ENCODE measurements at regions not wholly inside any gene's neighbourhood (a gene's known extent, or its start where the extent isn't known, plus 50 kb on each side); places are given as distances from the start of the nearest gene placed in this dataset.
"Not testable (repeated sequence)": the region's sequence is repeated elsewhere in the genome, so short reads cannot be mapped to it uniquely, and the experiment has no call there.

DNA sequence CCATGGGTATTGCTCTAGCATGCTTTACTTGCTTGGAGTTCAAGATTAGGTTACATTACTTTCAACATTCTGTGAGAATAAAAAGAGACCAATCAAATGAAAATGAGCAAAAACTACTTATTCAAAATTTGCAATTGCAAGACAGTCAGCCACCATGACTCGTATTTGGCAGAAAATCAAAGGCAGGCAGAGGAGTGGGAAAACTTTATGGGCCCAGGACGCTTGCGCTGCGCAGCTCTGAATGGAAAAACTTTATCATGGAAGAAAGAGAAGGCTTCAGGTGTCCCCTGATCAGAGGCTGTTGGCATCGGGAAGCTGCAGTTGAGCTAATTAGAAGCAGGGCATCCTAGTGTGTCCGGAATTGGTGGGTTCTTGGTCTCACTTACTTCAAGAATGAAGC lies 250.6 kb downstream of the USP46 start:
- no peak for DNase-seq
- TF ChIP-seq, protein P1, sequence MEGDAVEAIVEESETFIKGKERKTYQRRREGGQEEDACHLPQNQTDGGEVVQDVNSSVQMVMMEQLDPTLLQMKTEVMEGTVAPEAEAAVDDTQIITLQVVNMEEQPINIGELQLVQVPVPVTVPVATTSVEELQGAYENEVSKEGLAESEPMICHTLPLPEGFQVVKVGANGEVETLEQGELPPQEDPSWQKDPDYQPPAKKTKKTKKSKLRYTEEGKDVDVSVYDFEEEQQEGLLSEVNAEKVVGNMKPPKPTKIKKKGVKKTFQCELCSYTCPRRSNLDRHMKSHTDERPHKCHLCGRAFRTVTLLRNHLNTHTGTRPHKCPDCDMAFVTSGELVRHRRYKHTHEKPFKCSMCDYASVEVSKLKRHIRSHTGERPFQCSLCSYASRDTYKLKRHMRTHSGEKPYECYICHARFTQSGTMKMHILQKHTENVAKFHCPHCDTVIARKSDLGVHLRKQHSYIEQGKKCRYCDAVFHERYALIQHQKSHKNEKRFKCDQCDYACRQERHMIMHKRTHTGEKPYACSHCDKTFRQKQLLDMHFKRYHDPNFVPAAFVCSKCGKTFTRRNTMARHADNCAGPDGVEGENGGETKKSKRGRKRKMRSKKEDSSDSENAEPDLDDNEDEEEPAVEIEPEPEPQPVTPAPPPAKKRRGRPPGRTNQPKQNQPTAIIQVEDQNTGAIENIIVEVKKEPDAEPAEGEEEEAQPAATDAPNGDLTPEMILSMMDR (IDR thresholded peaks at IDR 0.05; ENCODE audit: borderline replicate concordance): no peak
- H3K36me3 ChIP-seq: no peaks in the 10 kb centered on the region
- intact Hi-C loops (cut with micrococcal nuclease): no loop called here
- no peaks in the 10 kb centered on the region for H3K27me3 ChIP-seq (ENCODE audit: low read depth)
- peaks cover 9% of the 10 kb centered on the region for H3K4me1 ChIP-seq
- no peak overlapping the region for H3K4me3 ChIP-seq
- H3K27ac ChIP-seq (replicated peaks): no peak overlapping the region
- H3K9me3 ChIP-seq (replicated peaks): peaks cover 5% of the 10 kb centered on the region

DNA sequence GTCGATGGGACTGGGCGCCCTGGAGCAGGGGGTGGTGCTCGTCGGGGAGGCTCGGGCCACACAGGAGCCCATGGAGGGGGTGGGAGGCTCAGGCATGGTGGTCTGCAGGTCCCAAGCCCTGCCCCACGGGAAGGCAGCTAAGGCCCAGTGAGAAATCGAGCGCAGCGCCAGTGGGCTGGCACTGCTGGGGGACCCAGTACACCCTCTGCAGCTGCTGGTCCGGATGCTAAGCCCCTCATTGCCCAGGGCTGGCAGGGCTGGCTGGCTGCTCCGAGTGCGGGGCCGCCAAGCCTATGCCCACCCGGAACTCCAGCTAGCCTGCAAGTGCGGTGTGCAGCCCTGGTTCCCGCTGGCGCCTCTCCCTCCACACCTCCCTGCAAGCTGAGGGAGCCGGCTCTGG lies 249.3 kb downstream of the USP46 start:
- H3K36me3 ChIP-seq; H3K4me1 ChIP-seq; intact Hi-C loops (cut with micrococcal nuclease); H3K9me3 ChIP-seq (replicated peaks); H3K27me3 ChIP-seq (ENCODE audit: low read depth); DNase-seq; H3K4me3 ChIP-seq; H3K27ac ChIP-seq (replicated peaks): not testable (repeated sequence)

DNA sequence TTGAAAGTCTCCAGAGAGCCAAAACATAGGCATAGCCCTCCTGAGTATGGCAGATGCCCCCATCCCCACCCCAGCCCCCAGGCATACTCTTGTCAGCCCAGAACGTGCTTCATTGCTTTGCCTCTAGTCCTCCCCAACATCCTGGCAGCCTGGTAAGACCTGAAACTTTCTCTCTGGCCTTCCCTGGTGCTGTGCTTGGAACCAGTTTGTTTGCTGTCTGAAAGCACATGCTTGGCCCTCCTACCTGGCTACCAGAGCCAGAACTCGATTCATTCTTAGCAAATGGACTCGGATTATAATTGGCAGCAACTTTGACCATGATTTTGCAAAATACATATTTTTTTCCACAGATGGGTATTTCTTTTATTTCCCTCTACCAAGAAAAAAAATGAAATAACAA lies 248.1 kb downstream of the USP46 start:
- TF ChIP-seq, protein P1 (IDR thresholded peaks at IDR 0.05; ENCODE audit: borderline replicate concordance): no peak
- DNase-seq: no peak
- H3K4me1 ChIP-seq: peaks cover 9% of the 10 kb centered on the region
- no peak overlapping the region for H3K27ac ChIP-seq (replicated peaks)
- peaks cover 5% of the 10 kb centered on the region for H3K9me3 ChIP-seq (replicated peaks)
- H3K4me3 ChIP-seq: no peak overlapping the region
- no peaks in the 10 kb centered on the region for H3K36me3 ChIP-seq
- H3K27me3 ChIP-seq (ENCODE audit: low read depth): no peaks in the 10 kb centered on the region
- intact Hi-C loops (cut with micrococcal nuclease): no loop called here

DNA sequence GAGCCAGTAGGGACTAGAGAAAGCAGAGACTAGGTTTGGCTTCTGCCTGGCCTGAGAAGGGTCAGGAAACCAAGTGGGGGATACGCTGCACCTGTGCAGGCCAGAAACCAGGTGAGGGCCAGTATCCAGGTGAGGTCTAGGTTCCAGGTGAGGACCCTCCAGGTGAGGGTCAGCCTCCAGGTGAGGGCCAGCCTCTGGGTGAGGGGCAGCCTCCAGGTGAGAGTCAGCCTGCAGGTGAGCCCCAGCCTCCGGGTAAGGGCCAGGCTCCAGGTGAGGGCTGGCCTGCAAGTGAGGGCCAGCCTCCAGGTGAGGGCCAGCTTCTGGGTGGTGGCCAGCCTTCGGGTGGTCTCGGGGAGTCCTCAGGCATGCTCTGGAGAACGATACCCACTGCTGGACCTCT lies 238.8 kb downstream of the USP46 start:
- TF ChIP-seq, protein P1 (IDR thresholded peaks at IDR 0.05; ENCODE audit: borderline replicate concordance): no peak
- Histone ChIP-seq H3K4me3 (no peak overlapping the region), H3K9me3 (replicated peaks) (peaks cover 3% of the 10 kb centered on the region), H3K36me3 (no peaks in the 10 kb centered on the region), H3K27me3 (ENCODE audit: low read depth) (no peaks in the 10 kb centered on the region), H3K27ac (replicated peaks) (no peak overlapping the region), H3K4me1 (peaks cover 10% of the 10 kb centered on the region)
- intact Hi-C loops (cut with micrococcal nuclease): no loop called here
- DNase-seq: no peak

DNA sequence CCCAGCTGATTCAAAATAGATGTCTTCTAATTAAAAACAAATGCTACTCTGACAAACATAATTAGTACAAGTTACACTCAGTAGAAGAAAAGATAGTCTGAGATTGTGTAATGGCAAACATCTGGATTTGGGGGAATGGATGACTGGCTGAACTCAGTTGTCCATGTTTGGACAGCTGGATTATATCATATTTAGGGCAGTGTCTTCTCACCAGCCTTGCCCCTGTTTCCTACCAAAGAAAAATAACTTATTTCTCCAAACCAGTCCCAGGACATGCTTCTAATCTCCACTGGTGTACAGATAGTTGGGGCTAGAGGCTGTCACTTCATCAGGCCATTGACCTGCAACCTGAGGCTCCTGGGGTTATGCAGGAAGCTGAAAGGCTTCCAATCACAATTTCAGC lies 237.3 kb downstream of the USP46 start:
- H3K27me3 ChIP-seq (ENCODE audit: low read depth): no peaks in the 10 kb centered on the region
- TF ChIP-seq, protein P1 (IDR thresholded peaks at IDR 0.05; ENCODE audit: borderline replicate concordance): no peak
- no peaks in the 10 kb centered on the region for H3K36me3 ChIP-seq
- peaks cover 3% of the 10 kb centered on the region for H3K9me3 ChIP-seq (replicated peaks)
- intact Hi-C loops (cut with micrococcal nuclease): no loop called here
- H3K27ac ChIP-seq (replicated peaks): peak overlapping the region; percentile 28
- H3K4me3 ChIP-seq: no peak overlapping the region
- H3K4me1 ChIP-seq: peaks cover 10% of the 10 kb centered on the region
- no peak for DNase-seq

DNA sequence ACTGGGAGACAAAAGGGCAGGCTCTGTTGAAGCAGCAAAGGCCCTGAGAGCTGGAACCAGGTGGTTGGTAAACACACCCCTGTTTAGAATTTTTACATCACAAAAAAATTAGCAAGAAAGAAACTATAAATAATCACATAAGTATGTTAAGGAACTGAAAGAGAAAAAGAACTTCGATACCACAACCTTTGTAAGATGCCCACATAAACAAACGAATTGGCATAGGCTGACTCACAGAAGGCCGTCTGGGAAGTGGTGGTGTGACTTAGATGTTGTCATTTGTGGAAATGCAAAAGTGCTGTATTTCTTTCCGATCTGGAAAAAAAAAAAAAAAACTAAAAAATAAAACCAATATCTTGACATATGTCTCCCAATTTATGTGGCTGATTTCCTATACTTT lies 235.1 kb downstream of the USP46 start:
- TF ChIP-seq, protein P1 (IDR thresholded peaks at IDR 0.05; ENCODE audit: borderline replicate concordance): no peak
- Histone ChIP-seq H3K27ac (replicated peaks) (no peak overlapping the region), H3K9me3 (replicated peaks) (no peaks in the 10 kb centered on the region), H3K4me1 (peaks cover 10% of the 10 kb centered on the region), H3K4me3 (no peak overlapping the region), H3K36me3 (no peaks in the 10 kb centered on the region), H3K27me3 (ENCODE audit: low read depth) (no peaks in the 10 kb centered on the region)
- no peak for DNase-seq
- intact Hi-C loops (cut with micrococcal nuclease): no loop called here

Measured in left ventricle myocardium inferior (tissue), 1 donor.